Body of pancreas (tissue), 4 donors: ENCODE measurements at regions not wholly inside any gene's neighbourhood (a gene's known extent, or its start where the extent isn't known, plus 50 kb on each side); places are given as distances from the start of the nearest gene placed in this dataset.

Experiments used
- ATAC-seq: fragments of 150-250 bp; one replicate; pipeline ENCODE4 v1.9.1; 2016
- DNase-seq, 4 donors: peaks; one replicate each; pipeline ENCODE4 v3.0.0-alpha.2; 2019
- H3K27ac ChIP-seq, 4 donors: fragments of 200-600 bp; sonication (generic); 1 replicate in 3 of 4; 2 replicates in 1 of 4; pipeline versions ENCODE4 v1.5.1 to v1.6.1; 2016 to 2019; ENCODE audit warnings: mild to moderate bottlenecking in 1 of 4, mixed read lengths in 1 of 4, moderate library complexity in 1 of 4
- H3K27me3 ChIP-seq, 2 donors: fragments of 200-600 bp; sonication (generic); one replicate each; pipeline ENCODE4 v1.6.0; 2016; ENCODE audit warnings: mild to moderate bottlenecking in 1 of 2
- H3K36me3 ChIP-seq, 2 donors: fragments of 200-600 bp; sonication (generic); replicated peaks in 1 of 2; 2 replicates each; pipeline ENCODE4 v1.5.1; 2016; ENCODE audit warnings: low read depth in 2 of 2; ENCODE audit not compliant: insufficient read depth in 1 of 2
- H3K4me1 ChIP-seq: fragments of 200-600 bp; sonication (generic); one replicate; pipeline ENCODE4 v1.6.0; 2016
- H3K4me3 ChIP-seq, 2 donors: fragments of 200-600 bp; sonication (generic); 1 replicate in 1 of 2; 2 replicates in 1 of 2; pipeline ENCODE4 v1.5.1; 2016 to 2019
- H3K9me3 ChIP-seq, 3 donors: fragments of 200-600 bp; sonication (generic); 1 replicate in 2 of 3; 2 replicates in 1 of 3; pipeline ENCODE4 v1.5.1; 2016
- CTCF ChIP-seq, 7 experiments: fragments of 450-650 bp in 4 of 7; fragments of 200-600 bp in 3 of 7; sonication (generic) in 3 of 7; IDR thresholded peaks; one replicate each; pipeline ENCODE4 v1.5.1; 2016 to 2019; ENCODE audit warnings: antibody characterized with exemption in 7 of 7
- POLR2A ChIP-seq, 3 donors: fragments of 450-650 bp; IDR thresholded peaks; one replicate each; pipeline ENCODE4 v1.6.1; 2016; ENCODE audit warnings: antibody characterized with exemption in 3 of 3, mild to moderate bottlenecking in 2 of 3
- WGBS, 2 donors: methylation state at CpG; one replicate each; pipeline ENCODE4 v1.1.5; 2017; 5-methylcytosine and 5-hydroxymethylcytosine counted together
- intact Hi-C: fragments of 100-400 bp; cut with DNase I; formaldehyde crosslinking; loops from one replicate; pipeline ENCODE4 v1.15.1; 2023

GRCh38 chr2:226619707-226620106 is 179.9 kb downstream of the IRS1 start:
- Histone ChIP-seq H3K27ac (no peak overlapping the region), H3K4me1 (peaks cover 5% of the 10 kb centered on the region), H3K27me3 (no peaks in the 10 kb centered on the region), H3K4me3 (no peak overlapping the region), H3K9me3 (no peaks in the 10 kb centered on the region), H3K36me3 (no peaks in the 10 kb centered on the region)
- intact Hi-C loops, result no loop called here
- no peak for TF ChIP-seq POLR2A (IDR thresholded peaks at IDR 0.05)
- no peak for ATAC-seq
- 95 to 98% methylated on average over 3 of the region's 3 CpGs for WGBS, 2 donors
- no peak for DNase-seq

- WGBS, 2 donors, result 49 to 55% methylated on average over 2 of the region's 2 CpGs
- ATAC-seq, result no peak
- no peak for DNase-seq
- Histone ChIP-seq H3K27me3 (no peaks in the 10 kb centered on the region), H3K4me1 (peaks cover 5% of the 10 kb centered on the region), H3K4me3 (no peak overlapping the region), H3K27ac (no peak overlapping the region), H3K9me3 (no peaks in the 10 kb centered on the region), H3K36me3 (no peaks in the 10 kb centered on the region)
- TF ChIP-seq CTCF (IDR thresholded peaks at IDR 0.05) (no peak), POLR2A (IDR thresholded peaks at IDR 0.05) (no peak)
- intact Hi-C loops, result no loop called here
These were observed 180.6 kb downstream of the IRS1 start for GRCh38 chr2:226618875-226619605.

- DNase-seq, result no peak
- H3K36me3 ChIP-seq, result no peaks in the 10 kb centered on the region
- no peak for ATAC-seq
- no peak for TF ChIP-seq CTCF (IDR thresholded peaks at IDR 0.05)
- 60 to 75% methylated on average over 6 of the region's 6 CpGs for WGBS, 2 donors
- H3K27ac ChIP-seq, result no peak overlapping the region
- intact Hi-C loops, result no loop called here
- H3K4me3 ChIP-seq, result no peak overlapping the region
- H3K4me1 ChIP-seq, result peaks cover 5% of the 10 kb centered on the region
- no peaks in the 10 kb centered on the region for H3K27me3 ChIP-seq
- no peaks in the 10 kb centered on the region for H3K9me3 ChIP-seq
These were observed 181.1 kb downstream of the IRS1 start for GRCh38 chr2:226618544-226618874.

GRCh38 chr2:226615891-226616290 is 183.7 kb downstream of the IRS1 start:
- TF ChIP-seq CTCF (IDR thresholded peaks at IDR 0.05) (no peak), POLR2A (IDR thresholded peaks at IDR 0.05) (no peak)
- no peaks in the 10 kb centered on the region for H3K9me3 ChIP-seq
- H3K4me3 ChIP-seq, result no peak overlapping the region
- ATAC-seq (no peak), DNase-seq (no peak)
- H3K27ac ChIP-seq, result no peak overlapping the region
- 30 to 55% methylated on average over 2 of the region's 2 CpGs for WGBS, 2 donors
- intact Hi-C loops, result no loop called here
- no peaks in the 10 kb centered on the region for H3K36me3 ChIP-seq
- no peaks in the 10 kb centered on the region for H3K27me3 ChIP-seq
- H3K4me1 ChIP-seq, result peaks cover 5% of the 10 kb centered on the region

- Histone ChIP-seq H3K27me3 (no peaks in the 10 kb centered on the region), H3K4me1 (no peaks in the 10 kb centered on the region), H3K9me3 (no peaks in the 10 kb centered on the region), H3K36me3 (no peaks in the 10 kb centered on the region), H3K27ac (no peak overlapping the region), H3K4me3 (no peak overlapping the region)
- DNase-seq, result no peak
- ATAC-seq, result no peak
- WGBS, 2 donors, result 91 to 92% methylated on average over 3 of the region's 3 CpGs
- TF ChIP-seq POLR2A (IDR thresholded peaks at IDR 0.05), result no peak
- TF ChIP-seq CTCF (IDR thresholded peaks at IDR 0.05), result no peak
- intact Hi-C loops, result no loop called here
These were observed 187.7 kb downstream of the IRS1 start for GRCh38 chr2:226611944-226612318.
